Fibroblast of mammary gland (primary cell): ENCODE measurements at regions not wholly inside any gene's neighbourhood (a gene's known extent, or its start where the extent isn't known, plus 50 kb on each side); places are given as distances from the start of the nearest gene placed in this dataset.

Source experiments
- DNase-seq: peaks from one replicate; pipeline ENCODE4 v3.0.0-alpha.2; 2010; ENCODE audit warnings: low read depth
- H3K4me3 ChIP-seq: 2 replicates; pipeline ENCODE4 v1.5.1; 2011; ENCODE audit warnings: low read depth, mild to moderate bottlenecking, low read length, moderate library complexity; ENCODE audit not compliant: control insufficient read depth
- TF ChIP-seq, protein P1 (sequence below): conservative IDR thresholded peaks from 2 replicates; pipeline ENCODE4 v1.5.1; 2011; ENCODE audit warnings: low read depth, low read length, inconsistent platforms; ENCODE audit not compliant: control insufficient read depth, insufficient read depth

GRCh38 chr2:128662051-128662471 is 343.4 kb upstream of the HS6ST1 start:
- no peak for DNase-seq
- TF ChIP-seq, protein P1, sequence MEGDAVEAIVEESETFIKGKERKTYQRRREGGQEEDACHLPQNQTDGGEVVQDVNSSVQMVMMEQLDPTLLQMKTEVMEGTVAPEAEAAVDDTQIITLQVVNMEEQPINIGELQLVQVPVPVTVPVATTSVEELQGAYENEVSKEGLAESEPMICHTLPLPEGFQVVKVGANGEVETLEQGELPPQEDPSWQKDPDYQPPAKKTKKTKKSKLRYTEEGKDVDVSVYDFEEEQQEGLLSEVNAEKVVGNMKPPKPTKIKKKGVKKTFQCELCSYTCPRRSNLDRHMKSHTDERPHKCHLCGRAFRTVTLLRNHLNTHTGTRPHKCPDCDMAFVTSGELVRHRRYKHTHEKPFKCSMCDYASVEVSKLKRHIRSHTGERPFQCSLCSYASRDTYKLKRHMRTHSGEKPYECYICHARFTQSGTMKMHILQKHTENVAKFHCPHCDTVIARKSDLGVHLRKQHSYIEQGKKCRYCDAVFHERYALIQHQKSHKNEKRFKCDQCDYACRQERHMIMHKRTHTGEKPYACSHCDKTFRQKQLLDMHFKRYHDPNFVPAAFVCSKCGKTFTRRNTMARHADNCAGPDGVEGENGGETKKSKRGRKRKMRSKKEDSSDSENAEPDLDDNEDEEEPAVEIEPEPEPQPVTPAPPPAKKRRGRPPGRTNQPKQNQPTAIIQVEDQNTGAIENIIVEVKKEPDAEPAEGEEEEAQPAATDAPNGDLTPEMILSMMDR = no peak
- H3K4me3 ChIP-seq = no peak overlapping the region

DNA sequence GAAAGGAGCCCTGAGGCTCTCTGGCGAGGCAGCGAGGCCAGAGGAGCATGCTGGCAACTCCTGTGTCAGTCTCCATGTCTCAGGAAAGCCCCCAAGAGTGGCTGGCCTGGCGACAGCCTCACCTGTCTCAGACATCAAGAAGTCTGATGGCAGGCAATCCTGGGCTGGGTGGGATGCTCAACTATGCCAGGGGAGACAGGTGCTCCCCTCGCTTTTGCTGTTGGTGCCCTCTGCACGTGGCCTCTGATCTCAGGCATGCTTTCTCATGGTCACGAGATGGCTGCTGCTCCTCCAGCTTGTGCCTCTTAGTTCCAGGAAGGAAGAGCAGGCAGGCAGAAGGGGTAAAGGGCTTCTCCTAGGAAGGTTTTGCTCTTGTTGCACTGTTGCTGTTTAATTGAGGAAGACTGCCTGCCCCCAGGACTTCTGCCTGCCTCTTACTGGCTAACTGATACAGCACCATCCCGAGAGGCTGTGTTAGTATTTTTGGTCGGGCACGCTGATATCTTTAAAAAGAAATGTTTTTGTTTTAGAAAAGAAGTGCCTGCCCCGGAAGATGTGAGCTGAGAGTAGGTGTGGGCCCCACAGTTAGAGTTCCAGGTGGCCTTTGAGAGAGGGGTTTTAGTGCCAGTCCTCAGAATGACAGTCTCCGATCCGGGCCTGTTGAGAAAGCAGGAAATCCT is 344.8 kb upstream of the HS6ST1 start:
- H3K4me3 ChIP-seq = no peak overlapping the region
- TF ChIP-seq, protein P1 = no peak
- no peak for DNase-seq

DNA sequence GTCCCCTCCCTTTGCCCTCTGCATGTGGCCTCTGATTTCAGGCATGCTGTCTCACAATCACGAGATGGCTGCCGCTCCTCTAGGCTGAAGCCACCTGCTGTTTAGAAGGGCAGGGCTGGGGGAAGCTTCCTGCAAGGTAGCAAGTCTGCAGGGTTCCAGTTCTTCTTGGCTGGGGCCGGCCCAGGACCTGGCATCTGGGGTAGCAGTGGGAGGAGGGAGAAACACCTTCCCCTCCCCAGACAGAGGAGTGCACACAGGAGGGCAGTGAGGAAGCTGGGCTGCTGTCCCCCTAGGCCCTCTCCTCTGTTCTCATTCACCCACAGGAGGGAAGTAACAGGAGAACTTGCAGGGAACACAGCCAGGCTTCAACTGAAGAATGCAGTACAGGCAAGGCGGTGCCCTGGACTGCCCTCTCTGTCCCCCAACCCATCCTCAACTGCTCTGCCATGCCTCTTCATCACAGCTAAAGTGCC is 345.9 kb upstream of the HS6ST1 start:
- TF ChIP-seq, protein P1 = no peak
- no peak for DNase-seq
- H3K4me3 ChIP-seq = no peak overlapping the region

- DNase-seq = no peak
- TF ChIP-seq, protein P1 = no peak
- no peak overlapping the region for H3K4me3 ChIP-seq
Measured at GRCh38 chr2:128665113-128665512, 346.4 kb upstream of the HS6ST1 start.

DNA sequence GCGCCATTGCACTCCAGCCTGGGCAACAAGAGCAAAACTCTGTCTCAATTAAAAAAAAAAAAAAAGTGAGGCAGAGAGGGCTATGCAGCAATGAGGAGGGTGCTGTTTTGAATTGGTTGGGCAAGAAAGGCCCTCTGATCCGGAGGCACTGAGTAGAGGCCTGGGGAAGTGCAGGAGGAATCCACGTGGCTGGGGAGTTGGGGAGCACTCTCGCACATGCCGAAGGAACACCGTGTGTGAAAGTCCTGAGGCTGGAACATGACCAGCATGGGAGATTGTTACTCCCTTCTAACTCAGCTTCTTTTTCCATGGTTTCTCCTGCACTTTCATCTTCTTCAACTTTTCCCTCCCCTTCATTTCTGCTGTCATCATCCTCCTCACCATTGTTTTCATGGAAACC is 347.9 kb upstream of the HS6ST1 start:
- TF ChIP-seq, protein P1 = no peak
- no peak for DNase-seq
- no peak overlapping the region for H3K4me3 ChIP-seq

DNA sequence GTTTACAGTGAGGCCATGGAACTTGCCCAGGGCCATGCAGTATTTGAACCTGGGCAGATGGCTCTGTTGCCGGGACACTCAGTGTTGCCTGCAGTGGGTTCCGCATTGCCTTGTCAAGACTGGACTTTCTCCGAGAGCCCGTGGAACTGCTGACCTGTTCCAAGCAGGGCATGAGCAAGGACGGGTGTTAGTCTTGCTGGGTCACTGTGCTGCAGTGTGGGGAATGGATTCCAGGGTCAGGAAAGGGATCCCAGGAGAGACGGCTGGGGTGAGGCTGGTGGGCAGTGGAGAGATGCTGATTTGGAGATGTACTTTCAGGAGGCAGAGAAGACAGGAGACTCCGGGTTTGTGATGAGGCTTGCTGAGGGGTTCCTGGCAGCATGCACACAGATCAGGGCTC is 348.7 kb upstream of the HS6ST1 start:
- no peak overlapping the region for H3K4me3 ChIP-seq
- DNase-seq = no peak
- TF ChIP-seq, protein P1 = no peak

GRCh38 chr2:128668946-128669345 is 350.3 kb upstream of the HS6ST1 start:
- TF ChIP-seq, protein P1 = no peak
- H3K4me3 ChIP-seq = no peak overlapping the region
- DNase-seq = no peak
